ENCODE measurements at regions not wholly inside any gene's neighbourhood (a gene's known extent, or its start where the extent isn't known, plus 50 kb on each side); places are given as distances from the start of the nearest gene placed in this dataset.

DNA sequence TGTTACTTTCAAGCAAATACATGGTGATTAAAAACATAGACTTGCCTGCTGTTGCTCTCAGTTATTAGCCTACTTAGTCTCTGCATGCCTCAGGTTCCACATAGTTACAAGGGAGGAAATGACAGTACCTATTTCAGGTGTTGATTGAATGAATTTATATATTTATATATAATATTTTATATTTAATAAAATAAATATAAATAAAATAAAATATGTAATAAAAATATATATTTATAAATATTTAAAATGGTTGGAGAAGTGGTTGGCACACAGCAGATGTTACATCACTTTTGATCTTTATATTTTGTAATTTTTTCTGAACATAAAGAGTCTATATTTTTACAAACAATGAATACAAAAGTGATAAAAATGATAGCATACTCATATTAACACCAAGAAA is 716.0 kb upstream of the EYS start:
- TF ChIP-seq, protein P1, sequence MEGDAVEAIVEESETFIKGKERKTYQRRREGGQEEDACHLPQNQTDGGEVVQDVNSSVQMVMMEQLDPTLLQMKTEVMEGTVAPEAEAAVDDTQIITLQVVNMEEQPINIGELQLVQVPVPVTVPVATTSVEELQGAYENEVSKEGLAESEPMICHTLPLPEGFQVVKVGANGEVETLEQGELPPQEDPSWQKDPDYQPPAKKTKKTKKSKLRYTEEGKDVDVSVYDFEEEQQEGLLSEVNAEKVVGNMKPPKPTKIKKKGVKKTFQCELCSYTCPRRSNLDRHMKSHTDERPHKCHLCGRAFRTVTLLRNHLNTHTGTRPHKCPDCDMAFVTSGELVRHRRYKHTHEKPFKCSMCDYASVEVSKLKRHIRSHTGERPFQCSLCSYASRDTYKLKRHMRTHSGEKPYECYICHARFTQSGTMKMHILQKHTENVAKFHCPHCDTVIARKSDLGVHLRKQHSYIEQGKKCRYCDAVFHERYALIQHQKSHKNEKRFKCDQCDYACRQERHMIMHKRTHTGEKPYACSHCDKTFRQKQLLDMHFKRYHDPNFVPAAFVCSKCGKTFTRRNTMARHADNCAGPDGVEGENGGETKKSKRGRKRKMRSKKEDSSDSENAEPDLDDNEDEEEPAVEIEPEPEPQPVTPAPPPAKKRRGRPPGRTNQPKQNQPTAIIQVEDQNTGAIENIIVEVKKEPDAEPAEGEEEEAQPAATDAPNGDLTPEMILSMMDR (IDR thresholded peaks at IDR 0.05; ENCODE audit: insufficient read depth, low read depth, low read length): no peak
- DNase-seq (ENCODE audit: low read depth): no peak
- H3K4me3 ChIP-seq (ENCODE audit: low read depth, low read length): no peak overlapping the region

DNA sequence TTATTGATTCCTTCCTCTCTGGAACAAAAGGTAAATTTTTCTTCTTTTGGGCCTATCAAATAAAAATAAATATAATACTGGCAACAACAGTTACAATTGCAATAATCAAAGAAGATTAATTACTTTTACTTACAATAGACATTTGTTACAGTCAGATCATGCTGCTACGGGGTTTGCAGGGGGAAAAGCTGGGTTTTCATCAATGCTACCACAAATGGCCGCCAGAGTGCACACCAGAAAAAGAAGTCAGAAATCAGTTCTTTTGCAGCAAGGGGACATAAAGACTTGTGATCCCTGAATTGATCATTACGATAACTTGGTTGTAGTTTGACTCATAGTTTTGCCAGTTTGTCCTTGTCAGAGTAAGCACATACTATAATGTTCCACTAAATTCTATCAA is 714.5 kb upstream of the EYS start:
- TF ChIP-seq, protein P1 (IDR thresholded peaks at IDR 0.05; ENCODE audit: insufficient read depth, low read depth, low read length): no peak
- DNase-seq (ENCODE audit: low read depth): no peak
- H3K4me3 ChIP-seq (ENCODE audit: low read depth, low read length): no peak overlapping the region

DNA sequence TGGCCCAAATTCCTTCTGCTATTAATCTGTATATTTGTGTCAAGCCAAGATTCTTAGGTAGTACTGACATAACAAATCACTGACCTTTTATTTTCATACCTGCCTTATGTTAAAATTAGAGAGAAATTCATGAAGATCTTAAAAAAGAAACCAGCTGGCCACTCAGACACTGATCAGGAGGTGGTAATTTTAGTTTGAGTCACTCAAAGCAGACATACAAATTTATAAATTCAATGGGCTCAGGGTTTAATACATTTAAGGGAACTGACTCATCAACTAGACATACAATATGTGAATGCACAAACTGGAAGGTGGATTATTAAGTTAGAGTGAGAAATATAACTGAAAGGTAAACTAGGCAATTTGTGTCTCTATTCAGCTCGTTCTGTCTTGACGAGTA is 711.9 kb upstream of the EYS start:
- no peak for DNase-seq (ENCODE audit: low read depth)

DNA sequence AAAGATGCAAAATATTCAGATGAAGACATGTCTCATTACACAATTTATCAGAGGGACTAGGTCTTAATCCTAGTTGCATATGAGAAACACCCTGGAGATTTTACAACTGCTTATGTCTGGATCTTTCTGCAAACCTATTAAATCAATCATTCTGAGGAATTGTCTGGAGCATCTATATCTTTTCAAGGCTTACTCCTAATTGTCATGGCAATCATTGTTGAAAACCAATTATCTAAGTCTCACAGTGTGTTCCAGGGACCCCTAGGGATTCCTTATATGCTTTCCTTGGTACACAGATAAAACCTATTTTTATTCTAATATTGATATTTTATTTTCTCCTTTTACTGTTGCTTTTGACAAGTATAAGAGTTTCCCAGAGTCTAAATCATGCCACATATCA is 696.9 kb upstream of the EYS start:
- H3K4me3 ChIP-seq (ENCODE audit: low read depth, low read length): no peak overlapping the region
- no peak for DNase-seq (ENCODE audit: low read depth)
- TF ChIP-seq, protein P1 (IDR thresholded peaks at IDR 0.05; ENCODE audit: insufficient read depth, low read depth, low read length): no peak

More for the DNA sequence above, 711.9 kb upstream of the EYS start:
- TF ChIP-seq, protein P1 (IDR thresholded peaks at IDR 0.05; ENCODE audit: insufficient read depth, low read depth, low read length): no peak
- H3K4me3 ChIP-seq (ENCODE audit: low read depth, low read length): no peak overlapping the region

DNA sequence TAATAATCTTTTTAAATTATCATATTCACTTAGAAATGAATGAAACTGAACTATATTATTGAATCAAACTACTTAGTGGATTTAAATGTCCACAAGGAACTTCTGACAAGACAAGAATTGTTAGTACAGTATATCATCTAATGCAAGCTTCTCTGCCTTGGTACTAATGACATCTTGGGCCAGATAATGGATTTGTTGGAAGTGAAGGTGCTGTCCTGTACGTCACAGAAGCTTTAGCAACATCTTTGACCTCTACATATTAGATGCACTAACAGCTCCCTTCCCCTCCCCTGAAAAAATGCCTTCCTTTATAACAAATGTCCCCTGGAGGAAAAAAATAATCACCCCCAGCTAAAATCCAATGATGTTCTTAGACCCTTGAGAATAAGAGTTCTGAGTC is 695.8 kb upstream of the EYS start:
- DNase-seq (ENCODE audit: low read depth): no peak
- TF ChIP-seq, protein P1 (IDR thresholded peaks at IDR 0.05; ENCODE audit: insufficient read depth, low read depth, low read length): no peak
- H3K4me3 ChIP-seq (ENCODE audit: low read depth, low read length): no peak overlapping the region

DNA sequence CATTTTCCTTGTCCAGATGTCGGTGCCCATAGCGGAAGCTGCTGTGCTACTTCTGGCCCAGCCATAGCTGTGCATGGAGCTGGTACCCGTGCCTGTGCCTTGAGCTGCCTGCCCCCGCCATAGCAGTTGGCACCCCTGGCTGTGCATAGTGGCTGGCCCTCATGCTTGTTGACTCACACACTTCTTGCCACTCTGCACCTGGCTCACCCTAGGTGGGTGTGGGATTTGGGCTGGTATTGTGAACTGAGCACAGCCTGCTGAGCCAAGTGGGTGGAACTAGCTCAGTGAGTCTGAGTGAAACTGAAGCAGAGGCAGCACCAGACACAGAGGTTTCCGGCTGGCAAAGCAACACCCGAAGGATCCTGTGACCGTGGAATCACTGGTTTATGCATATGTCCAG is 689.5 kb upstream of the EYS start:
- no peak for DNase-seq (ENCODE audit: low read depth)

DNA sequence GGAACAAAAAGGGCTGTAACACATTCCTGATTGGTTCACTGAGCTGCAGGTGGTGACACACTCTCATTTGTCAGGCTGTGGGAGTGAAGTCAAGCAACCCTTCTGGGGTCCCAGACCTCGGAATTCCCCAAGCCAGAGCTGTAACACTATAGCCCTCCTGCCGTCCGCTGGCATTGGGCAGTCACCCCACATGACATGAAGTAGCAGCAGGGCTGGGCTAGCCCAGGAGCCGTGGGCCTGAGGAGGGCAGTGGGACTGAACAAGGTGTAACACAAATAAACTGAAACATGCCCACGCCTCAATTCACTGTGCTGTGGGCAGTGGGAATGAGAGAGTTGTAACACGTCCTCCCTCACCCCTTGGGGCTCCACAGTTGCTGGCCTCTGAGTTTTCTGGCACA is 689.1 kb upstream of the EYS start:
- TF ChIP-seq, protein P1 (IDR thresholded peaks at IDR 0.05; ENCODE audit: insufficient read depth, low read depth, low read length): no peak
- no peak for DNase-seq (ENCODE audit: low read depth)
- H3K4me3 ChIP-seq (ENCODE audit: low read depth, low read length): no peak overlapping the region

More for the DNA sequence above, 689.5 kb upstream of the EYS start:
- TF ChIP-seq, protein P1 (IDR thresholded peaks at IDR 0.05; ENCODE audit: insufficient read depth, low read depth, low read length): no peak
- H3K4me3 ChIP-seq (ENCODE audit: low read depth, low read length): no peak overlapping the region
